Endothelial cell (in vitro differentiated cells): ENCODE measurements at regions not wholly inside any gene's neighbourhood (a gene's known extent, or its start where the extent isn't known, plus 50 kb on each side); places are given as distances from the start of the nearest gene placed in this dataset.

Experiments
- DNase-seq: peaks from one replicate; pipeline ENCODE4 v3.0.0; 2021; ENCODE audit warnings: low spot score
- H3K27ac Mint-ChIP-seq: one replicate; pipeline ENCODE4 v1.8.0; 2021; ENCODE audit warnings: mixed read lengths, inconsistent platforms; ENCODE audit not compliant: unreplicated experiment
- H3K27me3 Mint-ChIP-seq: one replicate; pipeline ENCODE4 v1.8.0; 2021; ENCODE audit warnings: mild to moderate bottlenecking, moderate library complexity, mixed read lengths, inconsistent platforms; ENCODE audit not compliant: unreplicated experiment
- H3K36me3 Mint-ChIP-seq: one replicate; pipeline ENCODE4 v1.8.0; 2021; ENCODE audit warnings: mild to moderate bottlenecking, low read depth, mixed read lengths, inconsistent platforms; ENCODE audit not compliant: unreplicated experiment
- H3K4me1 Mint-ChIP-seq: one replicate; pipeline ENCODE4 v1.8.0; 2021; ENCODE audit warnings: mild to moderate bottlenecking, mixed read lengths, inconsistent platforms; ENCODE audit not compliant: unreplicated experiment
- H3K4me3 Mint-ChIP-seq: one replicate; pipeline ENCODE4 v1.8.0; 2021; ENCODE audit warnings: mild to moderate bottlenecking, mixed read lengths, inconsistent platforms; ENCODE audit not compliant: unreplicated experiment
- H3K9me3 Mint-ChIP-seq: one replicate; pipeline ENCODE4 v1.8.0; 2021; ENCODE audit warnings: mixed read lengths, inconsistent platforms; ENCODE audit not compliant: unreplicated experiment
- TF ChIP-seq, protein P1 (sequence below): fragments of 200-600 bp; sonication (generic); IDR thresholded peaks from one replicate; pipeline ENCODE4 v1.5.0; 2021; ENCODE audit warnings: antibody characterized with exemption; ENCODE audit not compliant: unreplicated experiment

DNA sequence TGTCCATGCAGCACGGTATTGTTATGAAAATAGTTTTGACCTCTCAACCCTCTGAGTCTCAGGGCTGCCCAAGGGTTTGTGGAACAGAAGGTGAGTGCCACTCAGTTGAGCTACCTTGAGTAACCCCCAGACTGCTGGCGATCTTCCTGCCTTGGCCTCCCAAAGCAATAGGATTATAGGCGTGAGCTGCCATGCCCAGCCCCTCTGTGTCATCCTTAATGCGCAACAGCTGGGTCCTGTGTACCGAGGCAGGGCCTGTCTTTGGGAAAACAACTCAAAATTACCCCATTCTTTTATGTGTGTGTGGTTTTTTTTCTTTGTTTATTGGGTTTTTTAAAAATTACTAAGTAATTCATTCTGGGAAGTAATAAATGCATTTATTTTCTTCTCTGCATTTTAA, 78.3 kb upstream of the TPM1 start:
- H3K27me3 Mint-ChIP-seq: no peaks in the 10 kb centered on the region
- no peaks in the 10 kb centered on the region for H3K4me1 Mint-ChIP-seq
- H3K9me3 Mint-ChIP-seq: no peaks in the 10 kb centered on the region
- H3K27ac Mint-ChIP-seq: no peak overlapping the region
- DNase-seq: no peak
- H3K4me3 Mint-ChIP-seq: no peak overlapping the region
- TF ChIP-seq, protein P1, sequence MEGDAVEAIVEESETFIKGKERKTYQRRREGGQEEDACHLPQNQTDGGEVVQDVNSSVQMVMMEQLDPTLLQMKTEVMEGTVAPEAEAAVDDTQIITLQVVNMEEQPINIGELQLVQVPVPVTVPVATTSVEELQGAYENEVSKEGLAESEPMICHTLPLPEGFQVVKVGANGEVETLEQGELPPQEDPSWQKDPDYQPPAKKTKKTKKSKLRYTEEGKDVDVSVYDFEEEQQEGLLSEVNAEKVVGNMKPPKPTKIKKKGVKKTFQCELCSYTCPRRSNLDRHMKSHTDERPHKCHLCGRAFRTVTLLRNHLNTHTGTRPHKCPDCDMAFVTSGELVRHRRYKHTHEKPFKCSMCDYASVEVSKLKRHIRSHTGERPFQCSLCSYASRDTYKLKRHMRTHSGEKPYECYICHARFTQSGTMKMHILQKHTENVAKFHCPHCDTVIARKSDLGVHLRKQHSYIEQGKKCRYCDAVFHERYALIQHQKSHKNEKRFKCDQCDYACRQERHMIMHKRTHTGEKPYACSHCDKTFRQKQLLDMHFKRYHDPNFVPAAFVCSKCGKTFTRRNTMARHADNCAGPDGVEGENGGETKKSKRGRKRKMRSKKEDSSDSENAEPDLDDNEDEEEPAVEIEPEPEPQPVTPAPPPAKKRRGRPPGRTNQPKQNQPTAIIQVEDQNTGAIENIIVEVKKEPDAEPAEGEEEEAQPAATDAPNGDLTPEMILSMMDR: no peak
- no peaks in the 10 kb centered on the region for H3K36me3 Mint-ChIP-seq

DNA sequence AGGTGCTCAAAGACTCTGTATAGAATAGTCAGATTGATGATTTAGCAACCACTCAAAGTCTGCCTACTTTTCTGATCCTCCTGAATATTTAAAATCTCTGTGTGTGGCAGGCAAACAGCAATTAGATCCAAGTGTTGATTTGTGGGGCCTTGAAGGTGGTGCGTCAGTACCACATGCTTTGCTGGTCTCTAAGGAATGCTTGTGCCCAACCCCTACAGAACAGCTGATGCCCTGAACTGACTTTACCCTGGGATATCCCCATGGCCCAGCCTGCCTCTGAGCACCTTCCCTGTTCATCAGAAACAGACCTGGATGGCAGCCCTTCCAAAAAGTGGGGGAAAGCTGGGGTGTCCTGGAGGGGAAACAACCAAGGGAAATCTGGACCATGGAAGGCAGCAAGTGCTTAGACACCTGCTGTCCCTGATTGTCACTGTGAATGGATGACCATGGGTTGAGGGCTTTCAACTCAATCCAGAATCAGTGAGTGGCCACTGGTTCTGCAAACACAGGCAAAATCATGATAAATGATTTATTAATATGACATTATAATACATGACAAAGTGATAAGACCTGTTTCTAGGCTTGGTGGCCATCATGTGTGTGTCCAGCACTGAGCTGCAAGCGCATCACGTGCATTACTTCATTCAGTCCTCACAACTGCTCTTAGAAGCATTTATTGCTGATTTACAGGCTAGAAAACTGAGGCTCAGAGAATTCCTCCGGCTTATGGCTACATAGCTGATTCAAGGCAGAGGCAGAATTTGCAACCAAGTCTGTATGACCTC, 76.1 kb upstream of the TPM1 start:
- no peak overlapping the region for H3K4me3 Mint-ChIP-seq
- H3K4me1 Mint-ChIP-seq: no peaks in the 10 kb centered on the region
- H3K27ac Mint-ChIP-seq: no peak overlapping the region
- no peaks in the 10 kb centered on the region for H3K27me3 Mint-ChIP-seq
- no peak for DNase-seq
- H3K36me3 Mint-ChIP-seq: no peaks in the 10 kb centered on the region
- no peaks in the 10 kb centered on the region for H3K9me3 Mint-ChIP-seq
- TF ChIP-seq, protein P1: no peak

DNA sequence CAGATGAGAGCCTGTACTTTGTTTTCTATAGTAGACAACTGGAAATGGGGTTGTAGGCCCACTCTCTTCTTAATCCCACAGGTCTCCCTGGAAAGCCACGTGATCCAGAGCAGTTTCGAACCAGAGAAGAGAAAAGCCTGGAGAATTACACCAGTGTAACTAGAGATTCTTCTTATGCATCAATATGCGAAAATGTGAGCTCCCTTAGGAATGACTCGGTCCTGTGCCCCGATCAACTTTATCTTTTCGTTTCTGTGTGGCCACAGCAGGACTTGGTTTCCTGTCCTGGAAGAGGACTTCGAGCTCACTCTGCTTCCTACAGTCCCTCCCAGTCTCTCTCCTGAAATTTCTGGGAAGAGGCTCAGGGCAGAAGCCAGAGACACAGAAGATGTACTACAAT, 73.8 kb upstream of the TPM1 start:
- no peaks in the 10 kb centered on the region for H3K27me3 Mint-ChIP-seq
- TF ChIP-seq, protein P1: no peak
- H3K36me3 Mint-ChIP-seq: no peaks in the 10 kb centered on the region
- no peak for DNase-seq
- H3K9me3 Mint-ChIP-seq: no peaks in the 10 kb centered on the region
- H3K4me3 Mint-ChIP-seq: no peak overlapping the region
- no peaks in the 10 kb centered on the region for H3K4me1 Mint-ChIP-seq
- no peak overlapping the region for H3K27ac Mint-ChIP-seq

DNA sequence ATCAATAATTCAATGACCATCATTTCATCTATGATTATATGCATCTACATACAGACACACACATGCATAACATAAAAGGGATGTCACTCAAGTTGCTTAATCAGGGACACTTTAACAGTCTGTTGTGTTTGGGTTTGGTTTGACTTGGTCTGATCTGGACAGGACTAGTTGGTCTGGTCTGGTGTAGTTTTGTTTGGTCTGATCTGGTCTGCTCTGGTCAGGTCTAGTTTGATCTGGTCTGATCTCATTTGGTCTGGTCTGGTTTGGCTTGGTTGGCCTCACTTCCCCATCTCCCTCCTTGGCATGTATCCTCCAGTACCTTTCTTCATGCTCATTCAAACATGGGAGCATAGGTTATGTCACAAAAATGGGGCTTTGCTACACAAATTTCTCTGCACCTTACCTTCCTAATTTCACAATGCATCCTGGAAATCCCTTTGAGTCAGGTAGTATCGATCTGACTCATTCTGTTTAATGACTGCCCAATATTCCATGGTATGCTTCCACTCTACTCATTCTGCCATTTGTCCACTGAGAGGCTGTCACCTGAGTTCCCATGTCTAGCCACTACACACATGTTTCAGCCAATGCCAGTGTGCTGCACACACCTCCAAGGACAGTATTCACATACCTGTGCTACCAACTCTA, 73.0 kb upstream of the TPM1 start:
- H3K9me3 Mint-ChIP-seq: no peaks in the 10 kb centered on the region

More for the DNA sequence above, 73.0 kb upstream of the TPM1 start:
- no peaks in the 10 kb centered on the region for H3K36me3 Mint-ChIP-seq
- no peaks in the 10 kb centered on the region for H3K4me1 Mint-ChIP-seq
- TF ChIP-seq, protein P1: no peak
- no peak overlapping the region for H3K4me3 Mint-ChIP-seq
- no peaks in the 10 kb centered on the region for H3K27me3 Mint-ChIP-seq
- no peak for DNase-seq
- H3K27ac Mint-ChIP-seq: no peak overlapping the region
